ENCODE measurements at regions not wholly inside any gene's neighbourhood (a gene's known extent, or its start where the extent isn't known, plus 50 kb on each side); places are given as distances from the start of the nearest gene placed in this dataset.

- DNase-seq (ENCODE audit: low spot score) = no peak
These were observed 576.2 kb upstream of the HS6ST1 start for GRCh38 chr2:128894896-128895295.

- no peak for DNase-seq (ENCODE audit: low spot score)
These were observed 583.1 kb upstream of the HS6ST1 start for GRCh38 chr2:128901572-128902391.

- DNase-seq (ENCODE audit: low spot score) = no peak
These were observed 585.0 kb upstream of the HS6ST1 start for GRCh38 chr2:128903637-128904036.

- DNase-seq (ENCODE audit: low spot score) = no peak
These were observed 592.6 kb upstream of the HS6ST1 start for GRCh38 chr2:128911276-128911675.

GRCh38 chr2:128914320-128914719 lies 595.7 kb upstream of the HS6ST1 start:
- DNase-seq (ENCODE audit: low spot score) = no peak

GRCh38 chr2:128921751-128922150 lies 603.1 kb upstream of the HS6ST1 start:
- no peak for DNase-seq (ENCODE audit: low spot score)

- no peak for DNase-seq (ENCODE audit: low spot score)
These were observed 603.5 kb upstream of the HS6ST1 start for GRCh38 chr2:128922154-128922553.

- DNase-seq (ENCODE audit: low spot score) = no peak
These were observed 607.0 kb upstream of the HS6ST1 start for GRCh38 chr2:128925631-128926030.

GRCh38 chr2:128930101-128930500 lies 611.4 kb upstream of the HS6ST1 start:
- DNase-seq (ENCODE audit: low spot score) = no peak

- DNase-seq (ENCODE audit: low spot score) = no peak
These were observed 621.7 kb upstream of the HS6ST1 start for GRCh38 chr2:128940378-128940777.

GRCh38 chr2:128941751-128942150 lies 623.1 kb upstream of the HS6ST1 start:
- DNase-seq (ENCODE audit: low spot score) = no peak

GRCh38 chr2:128949360-128949759 lies 630.7 kb upstream of the HS6ST1 start:
- DNase-seq (ENCODE audit: low spot score) = no peak

GRCh38 chr2:128950758-128951157 lies 632.1 kb upstream of the HS6ST1 start:
- DNase-seq (ENCODE audit: low spot score) = no peak

GRCh38 chr2:128958241-128958640 lies 639.6 kb upstream of the HS6ST1 start:
- DNase-seq (ENCODE audit: low spot score) = no peak

- no peak for DNase-seq (ENCODE audit: low spot score)
These were observed 649.0 kb upstream of the HS6ST1 start for GRCh38 chr2:128967646-128968045.

- DNase-seq (ENCODE audit: low spot score) = no peak
These were observed 650.7 kb upstream of the HS6ST1 start for GRCh38 chr2:128969374-128969773.

- no peak for DNase-seq (ENCODE audit: low spot score)
These were observed 651.9 kb upstream of the HS6ST1 start for GRCh38 chr2:128970332-128971116.

GRCh38 chr2:128973566-128973965 lies 654.9 kb upstream of the HS6ST1 start:
- DNase-seq (ENCODE audit: low spot score) = no peak

- no peak for DNase-seq (ENCODE audit: low spot score)
These were observed 659.5 kb upstream of the HS6ST1 start for GRCh38 chr2:128978212-128978611.

GRCh38 chr2:128979182-128979581 lies 660.5 kb upstream of the HS6ST1 start:
- no peak for DNase-seq (ENCODE audit: low spot score)

- no peak for DNase-seq (ENCODE audit: low spot score)
These were observed 661.8 kb upstream of the HS6ST1 start for GRCh38 chr2:128980475-128980874.

- DNase-seq (ENCODE audit: low spot score) = no peak
These were observed 662.7 kb upstream of the HS6ST1 start for GRCh38 chr2:128981353-128981752.

GRCh38 chr2:128982001-128982400 lies 663.3 kb upstream of the HS6ST1 start:
- no peak for DNase-seq (ENCODE audit: low spot score)
